ENCODE measurements at regions not wholly inside any gene's neighbourhood (a gene's known extent, or its start where the extent isn't known, plus 50 kb on each side); places are given as distances from the start of the nearest gene placed in this dataset.

- DNase-seq (ENCODE audit: low read depth in 2 of 2), result no peak
Measured at GRCh38 chr1:29712284-29712651, 475.9 kb downstream of the PTPRU start.

GRCh38 chr1:29711582-29712283 is 475.4 kb downstream of the PTPRU start:
- DNase-seq (ENCODE audit: low read depth in 2 of 2), result no peak

- DNase-seq (ENCODE audit: low read depth in 2 of 2), result no peak
Measured at GRCh38 chr1:29709704-29710280, 473.5 kb downstream of the PTPRU start.

GRCh38 chr1:29708796-29709703 is 472.7 kb downstream of the PTPRU start:
- no peak for DNase-seq (ENCODE audit: low read depth in 2 of 2)

GRCh38 chr1:29708381-29708780 is 472.1 kb downstream of the PTPRU start:
- no peak for DNase-seq (ENCODE audit: low read depth in 2 of 2)

GRCh38 chr1:29707796-29708195 is 471.5 kb downstream of the PTPRU start:
- DNase-seq (ENCODE audit: low read depth in 2 of 2), result no peak

- DNase-seq (ENCODE audit: low read depth in 2 of 2), result peak in 1 of 2 donors; percentile 9
Measured at GRCh38 chr1:29706936-29707335, 470.6 kb downstream of the PTPRU start.

- no peak for DNase-seq (ENCODE audit: low read depth in 2 of 2)
Measured at GRCh38 chr1:29704430-29704829, 468.1 kb downstream of the PTPRU start.

- DNase-seq (ENCODE audit: low read depth in 2 of 2), result no peak
Measured at GRCh38 chr1:29703596-29704370, 467.5 kb downstream of the PTPRU start.

- DNase-seq (ENCODE audit: low read depth in 2 of 2), result no peak
Measured at GRCh38 chr1:29700491-29700890, 464.2 kb downstream of the PTPRU start.

- no peak for DNase-seq (ENCODE audit: low read depth in 2 of 2)
Measured at GRCh38 chr1:29698626-29699025, 462.3 kb downstream of the PTPRU start.

GRCh38 chr1:29698033-29698432 is 461.7 kb downstream of the PTPRU start:
- DNase-seq (ENCODE audit: low read depth in 2 of 2), result no peak

GRCh38 chr1:29697391-29697780 is 461.1 kb downstream of the PTPRU start:
- no peak for DNase-seq (ENCODE audit: low read depth in 2 of 2)

- no peak for DNase-seq (ENCODE audit: low read depth in 2 of 2)
Measured at GRCh38 chr1:29696656-29697390, 460.5 kb downstream of the PTPRU start.

- DNase-seq (ENCODE audit: low read depth in 2 of 2), result no peak
Measured at GRCh38 chr1:29695803-29696202, 459.5 kb downstream of the PTPRU start.

GRCh38 chr1:29695036-29695435 is 458.7 kb downstream of the PTPRU start:
- DNase-seq (ENCODE audit: low read depth in 2 of 2), result no peak

GRCh38 chr1:29691499-29691898 is 455.2 kb downstream of the PTPRU start:
- no peak for DNase-seq (ENCODE audit: low read depth in 2 of 2)

- DNase-seq (ENCODE audit: low read depth in 2 of 2), result no peak
Measured at GRCh38 chr1:29690156-29690555, 453.8 kb downstream of the PTPRU start.

GRCh38 chr1:29689372-29690030 is 453.2 kb downstream of the PTPRU start:
- no peak for DNase-seq (ENCODE audit: low read depth in 2 of 2)

- no peak for DNase-seq (ENCODE audit: low read depth in 2 of 2)
Measured at GRCh38 chr1:29688471-29689365, 452.4 kb downstream of the PTPRU start.
